ENCODE measurements at regions not wholly inside any gene's neighbourhood (a gene's known extent, or its start where the extent isn't known, plus 50 kb on each side); places are given as distances from the start of the nearest gene placed in this dataset.

DNA sequence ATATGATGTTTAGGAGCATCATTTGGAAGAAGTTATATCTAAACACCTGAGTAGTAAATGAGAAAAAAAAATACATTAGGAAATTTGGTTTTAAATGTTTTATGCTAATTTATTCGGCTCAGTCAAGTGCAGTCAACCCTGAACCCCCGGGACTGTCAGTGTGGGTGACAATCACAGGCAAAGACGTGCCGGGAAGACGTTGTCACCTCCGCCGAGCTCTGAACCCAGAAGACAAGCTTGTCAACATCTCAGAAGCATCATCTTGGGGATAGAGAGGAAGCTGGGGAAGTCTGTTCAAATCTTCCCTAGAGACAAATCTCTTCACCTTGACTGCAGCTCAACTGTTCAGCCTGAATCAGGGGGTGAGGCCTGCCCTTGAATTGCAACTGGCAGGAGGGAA, 159.7 kb downstream of the RBFOX3 start:
- no peak for DNase-seq (ENCODE audit: low read depth in 2 of 2)

DNA sequence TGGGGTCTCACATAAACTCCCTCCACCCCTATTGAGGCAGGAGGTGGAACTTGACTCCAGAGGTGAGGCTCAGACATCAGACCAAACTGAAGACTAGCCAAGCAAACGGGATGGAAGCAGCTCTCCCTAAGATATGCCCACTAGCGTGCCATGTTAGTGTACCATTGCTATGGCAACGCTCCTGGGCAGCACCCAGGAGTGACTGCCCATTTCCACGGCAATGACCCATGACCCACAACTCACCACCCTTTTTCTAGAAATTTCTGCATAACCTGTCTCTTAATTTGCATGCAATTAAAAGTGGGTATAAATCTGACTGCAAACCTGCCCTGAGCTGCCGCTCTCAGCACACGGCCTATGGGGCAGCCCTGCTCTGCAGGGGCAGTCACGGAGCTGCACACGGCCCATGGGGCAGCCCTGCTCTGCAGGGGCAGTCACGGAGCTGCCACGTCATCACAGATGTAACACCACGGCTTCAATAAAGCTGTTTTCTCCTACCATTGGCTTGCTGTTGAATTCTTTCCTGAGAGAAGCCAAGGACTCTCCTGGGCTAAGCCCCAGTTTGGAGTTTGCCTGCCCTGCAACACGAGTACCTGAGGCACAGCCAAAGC, 164.3 kb downstream of the RBFOX3 start:
- no peak for DNase-seq (ENCODE audit: low read depth in 2 of 2)

GRCh38 chr17:79444198-79444597, 166.7 kb downstream of the RBFOX3 start:
- DNase-seq (ENCODE audit: low read depth in 2 of 2) = no peak

DNA sequence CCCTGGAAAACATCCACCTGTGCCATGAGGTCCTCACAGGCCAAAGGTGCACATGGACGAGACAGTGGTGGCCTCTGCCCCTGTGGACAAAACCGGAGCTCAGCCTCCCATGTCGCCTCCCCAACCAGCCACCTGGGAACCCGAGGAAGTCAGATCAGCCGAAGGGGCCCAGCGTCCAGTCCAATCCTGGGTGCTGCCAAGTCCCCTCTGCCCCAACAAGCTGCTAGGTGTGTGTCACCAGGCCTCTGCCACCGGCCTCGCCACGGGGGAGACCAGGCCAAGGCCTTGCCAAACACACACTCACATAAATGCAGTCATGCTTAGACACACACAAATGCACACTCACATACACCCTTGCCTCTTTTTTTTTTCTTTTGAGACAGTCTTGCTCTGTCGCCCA, 167.8 kb downstream of the RBFOX3 start:
- DNase-seq (ENCODE audit: low read depth in 2 of 2) = no peak

- DNase-seq (ENCODE audit: low read depth in 2 of 2) = no peak
Observed at GRCh38 chr17:79441356-79442160, 169.3 kb downstream of the RBFOX3 start.

- no peak for DNase-seq (ENCODE audit: low read depth in 2 of 2)
Observed at GRCh38 chr17:79440251-79440650, 170.6 kb downstream of the RBFOX3 start.

- DNase-seq (ENCODE audit: low read depth in 2 of 2) = no peak
Observed at GRCh38 chr17:79439493-79439892, 171.4 kb downstream of the RBFOX3 start.

- no peak for DNase-seq (ENCODE audit: low read depth in 2 of 2)
Observed at GRCh38 chr17:79438546-79439334, 172.1 kb downstream of the RBFOX3 start.

- no peak for DNase-seq (ENCODE audit: low read depth in 2 of 2)
Observed at GRCh38 chr17:79438058-79438457, 172.8 kb downstream of the RBFOX3 start.

GRCh38 chr17:79437081-79437480, 173.8 kb downstream of the RBFOX3 start:
- no peak for DNase-seq (ENCODE audit: low read depth in 2 of 2)

GRCh38 chr17:79435962-79436361, 174.9 kb downstream of the RBFOX3 start:
- DNase-seq (ENCODE audit: low read depth in 2 of 2) = no peak

- DNase-seq (ENCODE audit: low read depth in 2 of 2) = no peak
Observed at GRCh38 chr17:79435296-79435695, 175.6 kb downstream of the RBFOX3 start.

GRCh38 chr17:79434215-79434614, 176.6 kb downstream of the RBFOX3 start:
- DNase-seq (ENCODE audit: low read depth in 2 of 2) = no peak

GRCh38 chr17:79433379-79433778, 177.5 kb downstream of the RBFOX3 start:
- no peak for DNase-seq (ENCODE audit: low read depth in 2 of 2)

DNA sequence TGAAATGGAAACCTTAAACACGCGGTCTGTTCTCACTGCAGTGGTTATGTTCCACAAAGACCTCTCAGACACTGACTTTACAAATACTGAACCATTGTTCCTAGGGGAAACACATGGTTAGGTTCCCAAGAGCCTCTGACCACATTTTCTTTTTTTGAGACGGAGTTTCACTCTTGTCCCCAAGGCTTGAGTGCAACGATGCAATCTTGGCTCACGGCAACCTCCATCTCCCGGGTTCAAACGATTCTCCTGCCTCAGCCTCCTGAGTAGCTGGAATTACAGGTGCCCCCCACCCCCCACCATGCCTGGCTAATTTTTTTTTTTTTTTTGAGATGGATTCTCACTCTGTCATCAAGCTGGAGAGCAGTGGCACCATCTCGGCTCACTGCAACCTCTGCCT, 179.7 kb downstream of the RBFOX3 start:
- no peak for DNase-seq (ENCODE audit: low read depth in 2 of 2)

- no peak for DNase-seq (ENCODE audit: low read depth in 2 of 2)
Observed at GRCh38 chr17:79429864-79430494, 180.9 kb downstream of the RBFOX3 start.

GRCh38 chr17:79428988-79429387, 181.9 kb downstream of the RBFOX3 start:
- DNase-seq (ENCODE audit: low read depth in 2 of 2) = no peak

DNA sequence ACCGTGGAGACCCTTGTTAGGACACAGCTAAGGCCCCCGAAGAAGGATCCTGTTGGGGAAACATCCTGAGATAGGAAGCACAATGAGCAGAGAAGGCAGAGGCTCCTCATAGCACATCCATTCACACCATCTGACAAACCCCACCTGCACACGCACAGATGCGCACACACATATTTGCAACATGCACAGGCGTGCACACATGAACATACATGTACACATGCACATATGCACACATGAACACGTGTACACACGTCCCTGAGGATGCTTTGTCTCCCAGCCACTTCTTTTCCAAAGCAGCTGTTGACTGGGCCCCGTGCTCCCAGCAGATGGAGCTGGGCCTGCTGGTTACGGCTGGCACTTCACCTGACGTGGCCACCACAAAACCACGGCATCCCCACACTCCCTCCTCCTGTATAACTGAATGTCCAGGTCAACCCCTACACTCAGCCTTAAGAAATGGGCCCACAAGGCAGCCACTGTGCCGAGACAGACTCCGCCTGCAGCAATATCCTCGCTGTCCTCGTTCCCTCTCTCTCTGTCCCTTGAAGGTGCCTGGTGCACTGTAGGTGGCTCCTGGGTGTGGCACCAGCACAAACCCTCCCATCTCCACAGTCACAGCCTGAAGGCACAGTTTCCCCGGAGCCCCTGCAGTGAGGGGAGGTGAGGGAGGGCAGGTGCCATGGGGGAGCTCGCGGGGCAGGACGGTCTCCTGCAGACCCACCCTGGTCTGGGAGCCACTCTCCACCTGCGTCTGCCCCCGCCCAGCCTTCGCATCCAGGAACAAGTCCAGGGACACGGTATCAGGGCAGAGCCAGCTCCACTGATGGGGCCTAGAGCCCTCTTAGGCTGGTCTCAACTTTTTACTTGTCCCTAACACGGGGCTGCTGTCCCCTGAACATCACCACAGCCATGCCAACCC, 183.0 kb downstream of the RBFOX3 start:
- no peak for DNase-seq (ENCODE audit: low read depth in 2 of 2)

DNA sequence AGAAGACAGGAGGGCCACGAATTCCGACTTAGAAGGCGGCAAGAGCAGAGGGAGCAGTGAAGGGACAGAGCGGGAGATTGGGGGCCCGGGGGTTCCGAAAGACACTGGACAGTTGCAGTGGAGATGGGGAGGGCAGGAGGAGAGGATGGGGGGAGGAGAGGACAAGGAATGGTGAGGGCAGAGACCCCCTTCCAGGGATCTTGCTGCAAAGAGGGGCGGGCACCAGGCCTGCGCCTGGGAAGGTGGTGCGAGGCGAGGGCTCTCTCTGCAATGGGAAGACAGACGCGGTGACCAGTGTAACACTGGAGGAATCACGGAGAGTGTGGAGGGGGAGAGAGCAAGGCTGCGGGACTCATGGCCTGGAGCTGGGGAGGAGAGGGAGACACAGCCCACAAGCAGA, 185.2 kb downstream of the RBFOX3 start:
- DNase-seq (ENCODE audit: low read depth in 2 of 2) = no peak

GRCh38 chr17:79424471-79425185, 186.2 kb downstream of the RBFOX3 start:
- no peak for DNase-seq (ENCODE audit: low read depth in 2 of 2)
